Left renal cortex interstitium (tissue), 4 donors: ENCODE measurements at regions not wholly inside any gene's neighbourhood (a gene's known extent, or its start where the extent isn't known, plus 50 kb on each side); places are given as distances from the start of the nearest gene placed in this dataset.
"Not testable (repeated sequence)": the region's sequence is repeated elsewhere in the genome, so short reads cannot be mapped to it uniquely, and the experiment has no call there.

Experiments
- DNase-seq, 4 donors: peaks; one replicate each; pipeline ENCODE4 v3.0.0-alpha.2; 2013; ENCODE audit warnings: low read depth in 4 of 4, low spot score in 2 of 4, missing footprints in 1 of 4

GRCh38 chr5:103391659-103392058, 133.1 kb downstream of the MACIR start:
- no peak for DNase-seq

- DNase-seq, result no peak
Measured at GRCh38 chr5:103389846-103390245, 131.3 kb downstream of the MACIR start.

GRCh38 chr5:103389357-103389756, 130.8 kb downstream of the MACIR start:
- no peak for DNase-seq

GRCh38 chr5:103385722-103386121, 127.2 kb downstream of the MACIR start:
- DNase-seq, result no peak

- DNase-seq, result not testable (repeated sequence)
Measured at GRCh38 chr5:103377638-103378037, 119.1 kb downstream of the MACIR start.

- DNase-seq, result no peak
Measured at GRCh38 chr5:103375863-103376591, 117.5 kb downstream of the MACIR start.

GRCh38 chr5:103375350-103375749, 116.8 kb downstream of the MACIR start:
- DNase-seq, result no peak

GRCh38 chr5:103374473-103374963, 116.0 kb downstream of the MACIR start:
- DNase-seq, result no peak

GRCh38 chr5:103373597-103374472, 115.3 kb downstream of the MACIR start:
- DNase-seq, result no peak

- no peak for DNase-seq
Measured at GRCh38 chr5:103371046-103371607, 112.6 kb downstream of the MACIR start.

- no peak for DNase-seq
Measured at GRCh38 chr5:103369125-103370120, 110.9 kb downstream of the MACIR start.

GRCh38 chr5:103367702-103368101, 109.1 kb downstream of the MACIR start:
- DNase-seq, result no peak

- DNase-seq, result no peak
Measured at GRCh38 chr5:103366918-103367549, 108.5 kb downstream of the MACIR start.

GRCh38 chr5:103364074-103364473, 105.5 kb downstream of the MACIR start:
- no peak for DNase-seq

- no peak for DNase-seq
Measured at GRCh38 chr5:103362211-103362610, 103.6 kb downstream of the MACIR start.

GRCh38 chr5:103360475-103360874, 101.9 kb downstream of the MACIR start:
- DNase-seq, result no peak

GRCh38 chr5:103358305-103358995, 99.9 kb downstream of the MACIR start:
- no peak for DNase-seq

GRCh38 chr5:103357636-103358035, 99.1 kb downstream of the MACIR start:
- no peak for DNase-seq
